LNCAP (cell line): ENCODE measurements at regions not wholly inside any gene's neighbourhood (a gene's known extent, or its start where the extent isn't known, plus 50 kb on each side); places are given as distances from the start of the nearest gene placed in this dataset.

ENCODE experiments used
- TF ChIP-seq, protein P1 (sequence below): fragments of 450-650 bp; IDR thresholded peaks from 2 replicates; pipeline ENCODE4 v1.5.1; 2017; ENCODE audit warnings: mild to moderate bottlenecking

DNA sequence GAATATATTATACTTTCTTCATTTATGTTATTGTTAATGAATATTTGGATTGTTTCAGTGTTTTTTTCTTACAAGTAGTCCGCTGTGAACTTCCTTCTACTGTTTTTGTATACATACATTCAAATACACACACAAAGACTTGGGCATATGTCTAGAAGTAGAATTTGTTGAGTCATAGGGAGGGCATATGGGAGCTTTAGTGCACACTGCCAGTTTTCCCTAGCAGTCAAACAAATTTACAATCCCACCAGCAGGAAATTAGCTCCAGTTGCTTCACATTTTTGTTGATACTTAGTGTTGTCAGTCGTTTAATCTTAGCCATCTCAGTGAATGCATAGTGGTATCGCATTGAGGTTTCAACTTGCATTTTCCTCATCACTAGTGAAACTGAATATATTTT is 492.3 kb downstream of the DIPK2A start:
- TF ChIP-seq, protein P1, sequence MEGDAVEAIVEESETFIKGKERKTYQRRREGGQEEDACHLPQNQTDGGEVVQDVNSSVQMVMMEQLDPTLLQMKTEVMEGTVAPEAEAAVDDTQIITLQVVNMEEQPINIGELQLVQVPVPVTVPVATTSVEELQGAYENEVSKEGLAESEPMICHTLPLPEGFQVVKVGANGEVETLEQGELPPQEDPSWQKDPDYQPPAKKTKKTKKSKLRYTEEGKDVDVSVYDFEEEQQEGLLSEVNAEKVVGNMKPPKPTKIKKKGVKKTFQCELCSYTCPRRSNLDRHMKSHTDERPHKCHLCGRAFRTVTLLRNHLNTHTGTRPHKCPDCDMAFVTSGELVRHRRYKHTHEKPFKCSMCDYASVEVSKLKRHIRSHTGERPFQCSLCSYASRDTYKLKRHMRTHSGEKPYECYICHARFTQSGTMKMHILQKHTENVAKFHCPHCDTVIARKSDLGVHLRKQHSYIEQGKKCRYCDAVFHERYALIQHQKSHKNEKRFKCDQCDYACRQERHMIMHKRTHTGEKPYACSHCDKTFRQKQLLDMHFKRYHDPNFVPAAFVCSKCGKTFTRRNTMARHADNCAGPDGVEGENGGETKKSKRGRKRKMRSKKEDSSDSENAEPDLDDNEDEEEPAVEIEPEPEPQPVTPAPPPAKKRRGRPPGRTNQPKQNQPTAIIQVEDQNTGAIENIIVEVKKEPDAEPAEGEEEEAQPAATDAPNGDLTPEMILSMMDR, result no peak

DNA sequence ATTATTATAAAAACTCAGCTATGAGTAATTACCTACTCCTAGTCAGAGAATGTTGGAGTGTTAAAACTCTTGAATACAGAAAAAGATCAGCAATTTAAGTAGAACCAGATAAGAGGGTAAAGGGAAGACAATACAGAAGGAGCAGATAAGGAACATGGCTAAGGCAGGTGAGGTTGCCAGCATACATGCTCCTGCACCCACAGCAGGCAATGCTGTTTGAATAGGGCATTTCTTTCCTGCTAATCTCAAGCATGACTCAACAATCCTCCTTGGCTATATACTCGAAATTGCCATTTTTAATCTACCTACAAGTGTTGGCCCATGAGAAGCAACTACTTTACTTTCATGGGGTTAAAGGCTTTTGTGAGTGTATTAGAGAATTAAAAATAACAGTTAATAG is 494.5 kb downstream of the DIPK2A start:
- TF ChIP-seq, protein P1, result no peak

DNA sequence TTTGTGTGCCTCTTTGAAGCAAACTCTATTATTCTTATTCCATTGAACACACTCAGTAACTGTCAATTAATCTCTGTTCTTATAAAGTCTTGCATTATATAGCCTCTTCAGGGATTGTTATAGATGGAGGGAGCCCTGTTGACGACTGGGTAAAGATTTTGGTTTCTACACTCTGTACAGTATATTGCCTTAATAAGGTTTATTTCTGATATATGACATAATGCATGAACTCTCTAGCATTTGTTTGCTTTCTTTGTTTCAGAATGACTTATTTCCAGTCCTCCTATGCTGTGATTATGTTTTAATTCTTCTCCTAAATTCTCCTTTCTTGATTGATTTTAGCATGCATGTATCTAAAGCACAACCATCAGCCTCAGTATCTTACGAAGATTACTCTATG is 494.9 kb downstream of the DIPK2A start:
- TF ChIP-seq, protein P1, result no peak

DNA sequence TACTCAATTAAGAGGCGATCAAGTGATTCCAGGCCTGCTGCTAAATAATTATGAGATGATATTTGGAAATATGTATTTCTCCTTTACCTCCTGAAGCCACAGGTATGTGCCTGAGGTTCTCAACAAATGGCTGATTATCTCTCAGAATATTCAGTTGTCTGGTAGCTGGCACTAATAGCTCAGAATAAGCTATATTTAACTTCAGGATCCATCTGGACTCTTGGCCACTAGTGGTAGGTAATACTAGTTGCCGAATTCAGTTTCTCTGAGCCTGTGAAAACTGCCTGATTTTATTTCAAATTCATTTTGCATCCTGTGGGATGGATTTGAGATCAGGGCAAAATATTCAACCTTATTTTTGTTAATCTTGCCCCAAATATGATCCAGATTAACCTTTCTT is 499.0 kb downstream of the DIPK2A start:
- TF ChIP-seq, protein P1, result no peak

DNA sequence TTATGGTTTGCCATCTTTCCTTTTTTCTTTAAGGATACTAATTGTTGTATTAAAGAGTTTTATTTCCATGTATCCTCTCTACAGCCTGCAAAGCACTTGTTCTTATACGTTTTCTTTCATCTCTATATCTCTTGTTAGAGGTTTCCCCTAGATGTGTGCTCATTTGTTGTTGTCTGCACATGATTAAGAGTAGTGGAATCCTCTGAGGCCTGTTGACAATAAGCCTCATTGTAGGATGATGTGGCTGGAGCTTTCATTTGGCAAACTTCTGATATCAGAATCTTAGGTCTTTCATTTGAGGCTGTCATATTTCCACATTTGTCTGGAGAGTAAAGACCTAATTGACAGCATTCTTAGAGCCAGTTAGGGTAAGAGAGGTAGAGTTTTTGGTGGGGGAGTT is 506.0 kb downstream of the DIPK2A start:
- TF ChIP-seq, protein P1, result no peak

DNA sequence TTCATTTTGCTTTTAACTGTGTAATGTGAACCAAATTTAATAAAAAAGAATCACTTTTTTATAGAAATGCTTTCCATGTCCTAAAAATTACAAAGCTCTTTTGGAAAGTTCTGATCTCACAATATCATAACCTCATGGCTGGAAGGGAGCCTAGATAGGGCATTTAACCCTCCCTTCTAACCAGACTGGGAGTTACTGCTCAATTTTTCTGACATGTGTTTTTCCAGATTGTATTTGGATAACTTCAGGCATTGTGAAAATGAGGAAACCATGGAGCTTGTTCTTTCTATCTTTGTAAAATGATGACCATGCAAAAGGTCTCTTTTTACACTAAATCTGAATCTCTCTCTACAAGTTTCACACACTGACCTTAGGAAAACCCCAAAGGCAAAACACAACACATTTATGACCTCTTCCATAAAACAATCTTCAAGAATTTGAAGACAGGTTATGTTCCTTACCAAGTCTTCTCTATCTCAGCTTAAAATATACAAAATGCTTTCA is 508.8 kb downstream of the DIPK2A start:
- TF ChIP-seq, protein P1, result no peak

DNA sequence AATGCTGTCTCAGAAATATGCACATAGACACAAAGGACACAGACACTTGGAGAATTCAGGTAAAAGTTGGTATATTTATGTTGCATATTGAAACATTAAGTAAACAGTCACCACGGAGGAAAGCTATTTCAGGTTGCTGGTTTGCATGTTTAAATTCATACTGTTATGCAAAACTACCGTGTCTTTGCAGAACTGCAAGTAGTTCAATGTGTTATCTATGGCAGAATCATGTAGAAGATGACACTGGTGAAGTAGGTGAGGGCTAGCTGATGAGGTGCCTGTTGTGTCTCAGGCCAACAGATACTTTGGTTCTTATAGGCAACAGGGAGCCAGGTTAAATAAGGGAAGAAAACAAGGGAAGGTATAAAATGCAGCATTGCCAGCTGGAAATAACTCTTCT is 511.3 kb downstream of the DIPK2A start:
- TF ChIP-seq, protein P1, result no peak

DNA sequence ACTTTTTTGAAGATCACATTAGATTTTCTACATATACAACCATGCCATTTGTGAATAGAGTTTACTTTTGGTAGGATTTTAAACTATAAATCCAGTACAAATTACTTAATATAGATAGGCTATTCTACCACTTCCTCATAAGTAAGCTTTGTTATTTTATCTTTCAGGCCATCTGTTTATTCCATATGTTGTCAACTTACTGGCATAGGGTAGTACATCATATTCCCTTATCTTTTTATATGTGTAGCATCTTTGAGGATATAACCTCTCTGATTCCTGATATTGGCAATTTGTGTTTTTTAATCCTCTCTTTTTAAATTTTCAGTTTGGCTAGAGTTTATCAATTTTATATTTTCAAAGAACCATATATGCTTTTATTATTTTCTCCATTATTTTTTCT is 515.4 kb downstream of the DIPK2A start:
- TF ChIP-seq, protein P1, result no peak
